Fibroblast of skin of abdomen (primary cell): ENCODE measurements at regions not wholly inside any gene's neighbourhood (a gene's known extent, or its start where the extent isn't known, plus 50 kb on each side); places are given as distances from the start of the nearest gene placed in this dataset.
A peak's percentile ranks its signal among the peaks of the same experiment; 100 is the strongest.

Experiments
- DNase-seq: peaks from one replicate; pipeline ENCODE4 v3.0.0-alpha.2; 2013

- DNase-seq: no peak
These were observed 385.0 kb upstream of the C2CD4B start for GRCh38 chr15:62550106-62550505.

GRCh38 chr15:62552444-62552843, 387.4 kb upstream of the C2CD4B start:
- peak; percentile 35 for DNase-seq

- no peak for DNase-seq
These were observed 389.0 kb upstream of the C2CD4B start for GRCh38 chr15:62553911-62554563.

- peak; percentile 33 for DNase-seq
These were observed 393.7 kb upstream of the C2CD4B start for GRCh38 chr15:62558640-62559380.

GRCh38 chr15:62559381-62559733, 394.3 kb upstream of the C2CD4B start:
- DNase-seq: no peak

- DNase-seq: no peak
These were observed 396.0 kb upstream of the C2CD4B start for GRCh38 chr15:62561059-62561519.

- DNase-seq: no peak
These were observed 396.5 kb upstream of the C2CD4B start for GRCh38 chr15:62561571-62561970.

- peak; percentile 23 for DNase-seq
These were observed 400.0 kb upstream of the C2CD4B start for GRCh38 chr15:62564886-62565633.

- DNase-seq: no peak
These were observed 400.5 kb upstream of the C2CD4B start for GRCh38 chr15:62565634-62566026.

- DNase-seq: peak; percentile 38
These were observed 401.2 kb upstream of the C2CD4B start for GRCh38 chr15:62566248-62566647.

GRCh38 chr15:62567501-62567900, 402.4 kb upstream of the C2CD4B start:
- no peak for DNase-seq

GRCh38 chr15:62568004-62568403, 402.9 kb upstream of the C2CD4B start:
- DNase-seq: no peak

- DNase-seq: no peak
These were observed 403.6 kb upstream of the C2CD4B start for GRCh38 chr15:62568702-62569101.

GRCh38 chr15:62569460-62570404, 404.6 kb upstream of the C2CD4B start:
- peak; percentile 89 for DNase-seq

GRCh38 chr15:62570405-62570783, 405.3 kb upstream of the C2CD4B start:
- DNase-seq: no peak

GRCh38 chr15:62571072-62571471, 406.0 kb upstream of the C2CD4B start:
- DNase-seq: no peak

GRCh38 chr15:62572797-62573196, 407.7 kb upstream of the C2CD4B start:
- DNase-seq: no peak

GRCh38 chr15:62573876-62574275, 408.8 kb upstream of the C2CD4B start:
- DNase-seq: no peak

GRCh38 chr15:62578546-62578945, 413.5 kb upstream of the C2CD4B start:
- DNase-seq: no peak

GRCh38 chr15:62578960-62579359, 413.9 kb upstream of the C2CD4B start:
- no peak for DNase-seq

GRCh38 chr15:62579842-62580241, 414.8 kb upstream of the C2CD4B start:
- no peak for DNase-seq

- no peak for DNase-seq
These were observed 417.5 kb upstream of the C2CD4B start for GRCh38 chr15:62582580-62582979.
